NCI-H1092 (cell line): ENCODE measurements at regions not wholly inside any gene's neighbourhood (a gene's known extent, or its start where the extent isn't known, plus 50 kb on each side); places are given as distances from the start of the nearest gene placed in this dataset.
"Not testable (repeated sequence)": the region's sequence is repeated elsewhere in the genome, so short reads cannot be mapped to it uniquely, and the experiment has no call there.

Source experiments
- DNase-seq: peaks from one replicate; lab custom pipeline; 2025; lab: John Stamatoyannopoulos, UW

- DNase-seq: no peak
These were observed 1506.8 kb upstream of the B3GALT2 start for GRCh38 chr1:194693244-194693643.

- DNase-seq: no peak
These were observed 1498.2 kb upstream of the B3GALT2 start for GRCh38 chr1:194684636-194685035.

- no peak for DNase-seq
These were observed 1471.7 kb upstream of the B3GALT2 start for GRCh38 chr1:194658090-194658439.

GRCh38 chr1:194654956-194655355, 1468.5 kb upstream of the B3GALT2 start:
- DNase-seq: no peak

- DNase-seq: no peak
These were observed 1467.0 kb upstream of the B3GALT2 start for GRCh38 chr1:194653385-194653784.

- DNase-seq: no peak
These were observed 1460.7 kb upstream of the B3GALT2 start for GRCh38 chr1:194647118-194647517.

GRCh38 chr1:194644528-194644927, 1458.1 kb upstream of the B3GALT2 start:
- DNase-seq: no peak

- no peak for DNase-seq
These were observed 1453.9 kb upstream of the B3GALT2 start for GRCh38 chr1:194640322-194640721.

GRCh38 chr1:194629011-194629410, 1442.6 kb upstream of the B3GALT2 start:
- no peak for DNase-seq

- DNase-seq: no peak
These were observed 1438.4 kb upstream of the B3GALT2 start for GRCh38 chr1:194624833-194625232.

GRCh38 chr1:194618101-194618500, 1431.7 kb upstream of the B3GALT2 start:
- DNase-seq: no peak

- DNase-seq: not testable (repeated sequence)
These were observed 1430.9 kb upstream of the B3GALT2 start for GRCh38 chr1:194617272-194617671.

- no peak for DNase-seq
These were observed 1430.4 kb upstream of the B3GALT2 start for GRCh38 chr1:194616835-194617234.

GRCh38 chr1:194602184-194602583, 1415.8 kb upstream of the B3GALT2 start:
- DNase-seq: no peak

GRCh38 chr1:194600716-194601115, 1414.3 kb upstream of the B3GALT2 start:
- no peak for DNase-seq

GRCh38 chr1:194598098-194598497, 1411.7 kb upstream of the B3GALT2 start:
- DNase-seq: no peak

GRCh38 chr1:194586302-194586701, 1399.9 kb upstream of the B3GALT2 start:
- no peak for DNase-seq

GRCh38 chr1:194584052-194584451, 1397.6 kb upstream of the B3GALT2 start:
- DNase-seq: no peak

- no peak for DNase-seq
These were observed 1384.1 kb upstream of the B3GALT2 start for GRCh38 chr1:194570476-194570875.

- DNase-seq: no peak
These were observed 1382.2 kb upstream of the B3GALT2 start for GRCh38 chr1:194568610-194569009.

- DNase-seq: no peak
These were observed 1361.7 kb upstream of the B3GALT2 start for GRCh38 chr1:194548071-194548470.

- no peak for DNase-seq
These were observed 1357.6 kb upstream of the B3GALT2 start for GRCh38 chr1:194544012-194544411.

GRCh38 chr1:194538453-194538852, 1352.0 kb upstream of the B3GALT2 start:
- no peak for DNase-seq

- no peak for DNase-seq
These were observed 1351.1 kb upstream of the B3GALT2 start for GRCh38 chr1:194537521-194537920.

- DNase-seq: no peak
These were observed 1349.0 kb upstream of the B3GALT2 start for GRCh38 chr1:194535369-194535768.
